IMR-90 (cell line): ENCODE measurements at regions not wholly inside any gene's neighbourhood (a gene's known extent, or its start where the extent isn't known, plus 50 kb on each side); places are given as distances from the start of the nearest gene placed in this dataset.

ENCODE experiments used
- BHLHE40 ChIP-seq: fragments of 150-350 bp; IDR thresholded peaks from 2 replicates; pipeline ENCODE4 v1.6.1; 2016; ENCODE audit warnings: mild to moderate bottlenecking, low read depth, low read length
- CHD1 ChIP-seq: IDR thresholded peaks from 2 replicates; pipeline ENCODE4 v1.6.1; 2012; ENCODE audit warnings: low read depth, low read length, improper control_type of control experiment
- MAFK ChIP-seq: IDR thresholded peaks from 2 replicates; pipeline ENCODE4 v1.6.1; 2012; ENCODE audit warnings: low read depth, low read length, improper control_type of control experiment
- MAZ ChIP-seq: IDR thresholded peaks from 2 replicates; pipeline ENCODE4 v1.6.1; 2012; ENCODE audit warnings: low read depth, mild to moderate bottlenecking, low read length, improper control_type of control experiment, moderate library complexity, borderline replicate concordance
- NFE2L2 ChIP-seq: fragments of 150-350 bp; IDR thresholded peaks from 2 replicates; pipeline ENCODE4 v1.6.1; 2016; ENCODE audit warnings: low read depth, mild to moderate bottlenecking, low read length
- POLR2A ChIP-seq: IDR thresholded peaks from 2 replicates; pipeline ENCODE4 v1.6.1; 2012; ENCODE audit warnings: mild to moderate bottlenecking, low read depth, low read length
- RAD21 ChIP-seq: IDR thresholded peaks from 2 replicates; pipeline ENCODE4 v1.6.1; 2012; ENCODE audit warnings: low read length, improper control_type of control experiment
- RFX5 ChIP-seq: IDR thresholded peaks from 2 replicates; pipeline ENCODE4 v1.8.0; 2012; ENCODE audit warnings: low read depth, mild to moderate bottlenecking, low read length, moderate library complexity
- SMC3 ChIP-seq: fragments of 150-350 bp; IDR thresholded peaks from 2 replicates; pipeline ENCODE4 v1.6.1; 2016; ENCODE audit warnings: low read depth, mild to moderate bottlenecking, antibody characterized with exemption, low read length, moderate library complexity
- TF ChIP-seq, protein P1 (sequence below): conservative IDR thresholded peaks from 2 replicates; pipeline ENCODE4 v1.5.1; 2012; ENCODE audit warnings: mild to moderate bottlenecking, low read depth, low read length, improper control_type of control experiment
- TF ChIP-seq, protein P2 (sequence below): fragments of 150-350 bp; IDR thresholded peaks from 2 replicates; pipeline ENCODE4 v1.6.1; 2016; ENCODE audit warnings: low read depth, mild to moderate bottlenecking, low read length, moderate library complexity, borderline replicate concordance

DNA sequence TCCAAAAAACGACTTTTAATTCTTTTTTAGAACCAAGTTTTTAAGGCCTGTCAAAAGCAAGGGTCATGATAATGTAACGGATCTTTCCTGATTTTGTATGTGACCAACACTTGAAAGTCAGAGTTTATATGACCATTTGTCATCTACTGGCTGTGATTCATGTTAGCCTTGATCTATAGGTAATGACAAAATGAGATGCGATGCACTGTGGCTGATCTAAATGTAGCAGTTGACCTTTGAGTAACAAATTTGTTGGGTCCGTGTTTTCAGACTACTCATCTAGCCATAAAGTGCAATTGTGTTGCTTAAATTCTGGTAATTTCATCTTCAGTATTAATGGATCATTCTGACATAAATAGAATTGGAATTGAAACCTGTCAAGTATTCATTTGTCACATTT is 202.5 kb downstream of the PCDH7 start:
- TF ChIP-seq, protein P1, sequence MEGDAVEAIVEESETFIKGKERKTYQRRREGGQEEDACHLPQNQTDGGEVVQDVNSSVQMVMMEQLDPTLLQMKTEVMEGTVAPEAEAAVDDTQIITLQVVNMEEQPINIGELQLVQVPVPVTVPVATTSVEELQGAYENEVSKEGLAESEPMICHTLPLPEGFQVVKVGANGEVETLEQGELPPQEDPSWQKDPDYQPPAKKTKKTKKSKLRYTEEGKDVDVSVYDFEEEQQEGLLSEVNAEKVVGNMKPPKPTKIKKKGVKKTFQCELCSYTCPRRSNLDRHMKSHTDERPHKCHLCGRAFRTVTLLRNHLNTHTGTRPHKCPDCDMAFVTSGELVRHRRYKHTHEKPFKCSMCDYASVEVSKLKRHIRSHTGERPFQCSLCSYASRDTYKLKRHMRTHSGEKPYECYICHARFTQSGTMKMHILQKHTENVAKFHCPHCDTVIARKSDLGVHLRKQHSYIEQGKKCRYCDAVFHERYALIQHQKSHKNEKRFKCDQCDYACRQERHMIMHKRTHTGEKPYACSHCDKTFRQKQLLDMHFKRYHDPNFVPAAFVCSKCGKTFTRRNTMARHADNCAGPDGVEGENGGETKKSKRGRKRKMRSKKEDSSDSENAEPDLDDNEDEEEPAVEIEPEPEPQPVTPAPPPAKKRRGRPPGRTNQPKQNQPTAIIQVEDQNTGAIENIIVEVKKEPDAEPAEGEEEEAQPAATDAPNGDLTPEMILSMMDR, result no peak
- TF ChIP-seq POLR2A (no peak), SMC3 (no peak), RFX5 (no peak), CHD1 (no peak), MAFK (no peak), BHLHE40 (no peak), NFE2L2 (no peak), RAD21 (no peak), MAZ (no peak)
- TF ChIP-seq, protein P2, sequence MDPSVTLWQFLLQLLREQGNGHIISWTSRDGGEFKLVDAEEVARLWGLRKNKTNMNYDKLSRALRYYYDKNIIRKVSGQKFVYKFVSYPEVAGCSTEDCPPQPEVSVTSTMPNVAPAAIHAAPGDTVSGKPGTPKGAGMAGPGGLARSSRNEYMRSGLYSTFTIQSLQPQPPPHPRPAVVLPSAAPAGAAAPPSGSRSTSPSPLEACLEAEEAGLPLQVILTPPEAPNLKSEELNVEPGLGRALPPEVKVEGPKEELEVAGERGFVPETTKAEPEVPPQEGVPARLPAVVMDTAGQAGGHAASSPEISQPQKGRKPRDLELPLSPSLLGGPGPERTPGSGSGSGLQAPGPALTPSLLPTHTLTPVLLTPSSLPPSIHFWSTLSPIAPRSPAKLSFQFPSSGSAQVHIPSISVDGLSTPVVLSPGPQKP, result no peak
